ENCODE measurements at regions not wholly inside any gene's neighbourhood (a gene's known extent, or its start where the extent isn't known, plus 50 kb on each side); places are given as distances from the start of the nearest gene placed in this dataset.

- H3K27me3 ChIP-seq (ENCODE audit: control insufficient read depth in 1 of 2, insufficient read depth in 2 of 2, low read length in 2 of 2): no peaks in the 10 kb centered on the region
These were observed 1568.6 kb upstream of the PCDH7 start for GRCh38 chr4:29151584-29151983.

GRCh38 chr4:29153642-29154041, 1566.5 kb upstream of the PCDH7 start:
- peaks cover 0 to 5% of the 10 kb centered on the region in 2 donors for H3K9me3 ChIP-seq (ENCODE audit: control insufficient read depth in 1 of 2, low read length in 2 of 2)
- no peak overlapping the region for H3K9ac ChIP-seq (ENCODE audit: low read depth in 1 of 2, low read length in 2 of 2)
- H3K27ac ChIP-seq (ENCODE audit: low read depth, low read length): no peak overlapping the region
- no peaks in the 10 kb centered on the region for H3K36me3 ChIP-seq (ENCODE audit: control insufficient read depth in 1 of 2, insufficient read depth in 2 of 2, low read length in 2 of 2)
- H3K27me3 ChIP-seq (ENCODE audit: control insufficient read depth in 1 of 2, insufficient read depth in 2 of 2, low read length in 2 of 2): no peaks in the 10 kb centered on the region
- no peak overlapping the region for H3K4me3 ChIP-seq (ENCODE audit: low read depth in 1 of 2, low read length in 2 of 2)
- no peaks in the 10 kb centered on the region for H3K4me1 ChIP-seq (ENCODE audit: control insufficient read depth in 1 of 2, insufficient read depth in 2 of 2, low read length in 2 of 2)

More at GRCh38 chr4:29151584-29151983, 1568.6 kb upstream of the PCDH7 start:
- Histone ChIP-seq H3K36me3 (ENCODE audit: control insufficient read depth in 1 of 2, insufficient read depth in 2 of 2, low read length in 2 of 2) (no peaks in the 10 kb centered on the region), H3K4me1 (ENCODE audit: control insufficient read depth in 1 of 2, insufficient read depth in 2 of 2, low read length in 2 of 2) (no peaks in the 10 kb centered on the region), H3K9ac (ENCODE audit: low read depth in 1 of 2, low read length in 2 of 2) (no peak overlapping the region), H3K4me3 (ENCODE audit: low read depth in 1 of 2, low read length in 2 of 2) (no peak overlapping the region), H3K9me3 (ENCODE audit: control insufficient read depth in 1 of 2, low read length in 2 of 2) (peaks cover 0 to 5% of the 10 kb centered on the region in 2 donors), H3K27ac (ENCODE audit: low read depth, low read length) (no peak overlapping the region)

- Histone ChIP-seq H3K27ac (ENCODE audit: low read depth, low read length) (no peak overlapping the region), H3K9ac (ENCODE audit: low read depth in 1 of 2, low read length in 2 of 2) (no peak overlapping the region), H3K4me1 (ENCODE audit: control insufficient read depth in 1 of 2, insufficient read depth in 2 of 2, low read length in 2 of 2) (no peaks in the 10 kb centered on the region), H3K36me3 (ENCODE audit: control insufficient read depth in 1 of 2, insufficient read depth in 2 of 2, low read length in 2 of 2) (no peaks in the 10 kb centered on the region), H3K27me3 (ENCODE audit: control insufficient read depth in 1 of 2, insufficient read depth in 2 of 2, low read length in 2 of 2) (no peaks in the 10 kb centered on the region), H3K4me3 (ENCODE audit: low read depth in 1 of 2, low read length in 2 of 2) (no peak overlapping the region), H3K9me3 (ENCODE audit: control insufficient read depth in 1 of 2, low read length in 2 of 2) (peaks cover 0 to 10% of the 10 kb centered on the region in 2 donors)
These were observed 1544.9 kb upstream of the PCDH7 start for GRCh38 chr4:29175291-29175690.

GRCh38 chr4:29199025-29199424, 1521.1 kb upstream of the PCDH7 start:
- H3K4me1 ChIP-seq (ENCODE audit: control insufficient read depth in 1 of 2, insufficient read depth in 2 of 2, low read length in 2 of 2): no peaks in the 10 kb centered on the region
- no peaks in the 10 kb centered on the region for H3K9me3 ChIP-seq (ENCODE audit: control insufficient read depth in 1 of 2, low read length in 2 of 2)
- no peaks in the 10 kb centered on the region for H3K36me3 ChIP-seq (ENCODE audit: control insufficient read depth in 1 of 2, insufficient read depth in 2 of 2, low read length in 2 of 2)
- no peak overlapping the region for H3K9ac ChIP-seq (ENCODE audit: low read depth in 1 of 2, low read length in 2 of 2)
- no peaks in the 10 kb centered on the region for H3K27me3 ChIP-seq (ENCODE audit: control insufficient read depth in 1 of 2, insufficient read depth in 2 of 2, low read length in 2 of 2)
- no peak overlapping the region for H3K27ac ChIP-seq (ENCODE audit: low read depth, low read length)
- no peak overlapping the region for H3K4me3 ChIP-seq (ENCODE audit: low read depth in 1 of 2, low read length in 2 of 2)

- no peaks in the 10 kb centered on the region for H3K4me1 ChIP-seq (ENCODE audit: control insufficient read depth in 1 of 2, insufficient read depth in 2 of 2, low read length in 2 of 2)
- H3K9ac ChIP-seq (ENCODE audit: low read depth in 1 of 2, low read length in 2 of 2): no peak overlapping the region
- no peaks in the 10 kb centered on the region for H3K9me3 ChIP-seq (ENCODE audit: control insufficient read depth in 1 of 2, low read length in 2 of 2)
- H3K27ac ChIP-seq (ENCODE audit: low read depth, low read length): no peak overlapping the region
- H3K36me3 ChIP-seq (ENCODE audit: control insufficient read depth in 1 of 2, insufficient read depth in 2 of 2, low read length in 2 of 2): no peaks in the 10 kb centered on the region
- no peak overlapping the region for H3K4me3 ChIP-seq (ENCODE audit: low read depth in 1 of 2, low read length in 2 of 2)
- no peaks in the 10 kb centered on the region for H3K27me3 ChIP-seq (ENCODE audit: control insufficient read depth in 1 of 2, insufficient read depth in 2 of 2, low read length in 2 of 2)
These were observed 1520.7 kb upstream of the PCDH7 start for GRCh38 chr4:29199485-29199884.

DNA sequence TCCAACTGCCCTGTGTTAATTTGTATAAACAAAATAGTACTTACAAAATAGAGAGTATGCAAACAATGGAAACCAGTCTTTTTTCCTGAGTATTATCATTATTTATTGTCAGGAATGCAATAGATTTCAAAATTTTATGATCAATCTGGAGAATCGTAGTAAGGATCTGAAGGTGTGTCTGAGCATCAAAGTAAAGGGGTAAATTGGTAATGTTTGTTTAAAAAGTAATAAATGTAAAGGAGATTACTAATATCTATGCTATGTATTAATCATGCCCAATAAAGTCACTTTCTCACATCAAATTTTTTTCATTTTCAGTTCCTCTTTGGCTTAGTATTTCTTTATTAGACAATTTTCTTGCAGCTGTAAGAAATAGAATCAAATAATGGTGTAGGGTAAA, 1507.1 kb upstream of the PCDH7 start:
- H3K9ac ChIP-seq (ENCODE audit: low read depth in 1 of 2, low read length in 2 of 2): no peak overlapping the region
- no peaks in the 10 kb centered on the region for H3K27me3 ChIP-seq (ENCODE audit: control insufficient read depth in 1 of 2, insufficient read depth in 2 of 2, low read length in 2 of 2)
- peaks cover 0 to 3% of the 10 kb centered on the region in 2 donors for H3K9me3 ChIP-seq (ENCODE audit: control insufficient read depth in 1 of 2, low read length in 2 of 2)
- H3K4me1 ChIP-seq (ENCODE audit: control insufficient read depth in 1 of 2, insufficient read depth in 2 of 2, low read length in 2 of 2): no peaks in the 10 kb centered on the region
- no peak overlapping the region for H3K4me3 ChIP-seq (ENCODE audit: low read depth in 1 of 2, low read length in 2 of 2)
- H3K27ac ChIP-seq (ENCODE audit: low read depth, low read length): no peak overlapping the region
- no peaks in the 10 kb centered on the region for H3K36me3 ChIP-seq (ENCODE audit: control insufficient read depth in 1 of 2, insufficient read depth in 2 of 2, low read length in 2 of 2)

DNA sequence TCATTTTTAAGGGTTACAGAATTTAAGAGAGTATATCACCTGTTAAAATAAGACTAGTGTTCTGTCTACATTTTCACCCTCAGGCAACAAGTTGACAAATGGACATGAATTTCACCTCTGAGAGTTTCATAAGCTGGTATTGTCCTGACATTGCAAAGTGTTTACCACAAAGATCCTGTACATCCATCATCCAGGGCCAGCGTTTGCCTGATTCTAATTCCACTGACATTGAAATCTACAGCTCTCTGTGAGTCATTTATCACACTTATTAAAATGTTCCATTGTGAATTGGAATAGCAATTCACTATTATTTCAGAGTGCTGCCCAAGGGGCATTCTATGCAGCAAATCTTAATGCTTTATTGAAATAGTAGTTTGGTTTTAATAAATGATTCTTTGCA, 1499.4 kb upstream of the PCDH7 start:
- Histone ChIP-seq H3K36me3 (ENCODE audit: control insufficient read depth in 1 of 2, insufficient read depth in 2 of 2, low read length in 2 of 2) (no peaks in the 10 kb centered on the region), H3K27me3 (ENCODE audit: control insufficient read depth in 1 of 2, insufficient read depth in 2 of 2, low read length in 2 of 2) (no peaks in the 10 kb centered on the region), H3K9ac (ENCODE audit: low read depth in 1 of 2, low read length in 2 of 2) (no peak overlapping the region), H3K9me3 (ENCODE audit: control insufficient read depth in 1 of 2, low read length in 2 of 2) (no peaks in the 10 kb centered on the region), H3K4me3 (ENCODE audit: low read depth in 1 of 2, low read length in 2 of 2) (no peak overlapping the region), H3K27ac (ENCODE audit: low read depth, low read length) (no peak overlapping the region), H3K4me1 (ENCODE audit: control insufficient read depth in 1 of 2, insufficient read depth in 2 of 2, low read length in 2 of 2) (no peaks in the 10 kb centered on the region)

DNA sequence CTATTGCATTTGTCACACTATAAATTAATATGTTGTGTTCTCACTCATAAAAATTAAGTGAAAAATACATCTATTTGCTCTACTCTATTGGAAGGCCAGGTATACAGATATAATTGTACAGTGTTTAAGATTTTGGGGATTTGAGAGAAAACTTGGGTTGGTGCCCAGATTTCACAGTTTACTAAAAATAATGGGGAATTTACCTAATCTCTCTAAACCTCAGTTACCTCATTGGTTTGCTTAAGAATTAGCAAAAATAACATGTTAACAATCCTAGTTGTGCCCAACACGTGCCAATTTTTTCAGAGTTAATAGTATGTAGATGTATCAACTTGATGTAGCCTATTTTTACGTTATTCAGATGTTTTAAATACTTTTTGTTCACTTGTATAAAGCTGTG, 1495.3 kb upstream of the PCDH7 start:
- H3K9ac ChIP-seq (ENCODE audit: low read depth in 1 of 2, low read length in 2 of 2): no peak overlapping the region
- H3K27me3 ChIP-seq (ENCODE audit: control insufficient read depth in 1 of 2, insufficient read depth in 2 of 2, low read length in 2 of 2): no peaks in the 10 kb centered on the region
- no peaks in the 10 kb centered on the region for H3K36me3 ChIP-seq (ENCODE audit: control insufficient read depth in 1 of 2, insufficient read depth in 2 of 2, low read length in 2 of 2)
- no peaks in the 10 kb centered on the region for H3K9me3 ChIP-seq (ENCODE audit: control insufficient read depth in 1 of 2, low read length in 2 of 2)
- no peaks in the 10 kb centered on the region for H3K4me1 ChIP-seq (ENCODE audit: control insufficient read depth in 1 of 2, insufficient read depth in 2 of 2, low read length in 2 of 2)
- H3K4me3 ChIP-seq (ENCODE audit: low read depth in 1 of 2, low read length in 2 of 2): no peak overlapping the region
- no peak overlapping the region for H3K27ac ChIP-seq (ENCODE audit: low read depth, low read length)

DNA sequence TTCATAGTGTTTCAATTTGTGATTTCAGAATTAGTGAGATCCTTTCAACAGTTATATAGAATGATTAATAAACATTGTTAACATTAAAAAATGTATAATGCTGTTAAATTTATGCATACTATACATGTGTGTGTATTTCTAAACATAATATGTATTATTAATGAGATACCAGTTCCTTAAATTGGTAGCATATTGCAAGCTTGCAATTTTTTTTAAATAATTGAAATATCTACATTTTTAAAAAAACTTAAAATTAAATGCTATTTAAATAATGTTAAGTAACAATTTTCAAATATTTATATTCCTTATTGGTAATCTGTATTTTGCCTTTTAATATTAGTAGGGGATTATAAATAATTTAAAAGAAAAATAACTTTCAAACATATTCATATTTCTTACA, 1479.5 kb upstream of the PCDH7 start:
- Histone ChIP-seq H3K27ac (ENCODE audit: low read depth, low read length) (no peak overlapping the region), H3K4me3 (ENCODE audit: low read depth in 1 of 2, low read length in 2 of 2) (no peak overlapping the region), H3K9ac (ENCODE audit: low read depth in 1 of 2, low read length in 2 of 2) (no peak overlapping the region), H3K27me3 (ENCODE audit: control insufficient read depth in 1 of 2, insufficient read depth in 2 of 2, low read length in 2 of 2) (no peaks in the 10 kb centered on the region), H3K9me3 (ENCODE audit: control insufficient read depth in 1 of 2, low read length in 2 of 2) (peaks cover 4 to 10% of the 10 kb centered on the region in 2 donors), H3K4me1 (ENCODE audit: control insufficient read depth in 1 of 2, insufficient read depth in 2 of 2, low read length in 2 of 2) (no peaks in the 10 kb centered on the region), H3K36me3 (ENCODE audit: control insufficient read depth in 1 of 2, insufficient read depth in 2 of 2, low read length in 2 of 2) (no peaks in the 10 kb centered on the region)

DNA sequence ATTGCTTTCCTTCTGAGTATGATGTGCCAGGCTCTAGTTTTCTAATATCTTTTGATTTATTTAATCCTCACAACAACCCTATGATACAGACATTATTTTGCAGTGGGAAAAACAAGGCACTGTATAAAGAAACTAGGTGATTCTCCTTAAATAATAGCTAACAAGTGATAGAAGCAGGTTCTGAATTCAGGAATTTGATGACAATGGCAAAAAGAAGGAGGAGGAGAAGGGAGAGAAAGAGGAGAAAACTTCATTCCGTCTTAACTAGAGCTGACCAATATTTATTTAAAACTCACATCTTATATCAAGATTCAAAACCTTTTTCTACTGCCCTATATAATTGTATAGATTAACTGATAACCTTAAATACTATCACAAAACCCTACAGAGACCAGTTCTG, 1477.1 kb upstream of the PCDH7 start:
- Histone ChIP-seq H3K27ac (ENCODE audit: low read depth, low read length) (no peak overlapping the region), H3K36me3 (ENCODE audit: control insufficient read depth in 1 of 2, insufficient read depth in 2 of 2, low read length in 2 of 2) (no peaks in the 10 kb centered on the region), H3K4me1 (ENCODE audit: control insufficient read depth in 1 of 2, insufficient read depth in 2 of 2, low read length in 2 of 2) (no peaks in the 10 kb centered on the region), H3K4me3 (ENCODE audit: low read depth in 1 of 2, low read length in 2 of 2) (no peak overlapping the region), H3K9me3 (ENCODE audit: control insufficient read depth in 1 of 2, low read length in 2 of 2) (peaks cover 4 to 9% of the 10 kb centered on the region in 2 donors), H3K27me3 (ENCODE audit: control insufficient read depth in 1 of 2, insufficient read depth in 2 of 2, low read length in 2 of 2) (no peaks in the 10 kb centered on the region), H3K9ac (ENCODE audit: low read depth in 1 of 2, low read length in 2 of 2) (no peak overlapping the region)

DNA sequence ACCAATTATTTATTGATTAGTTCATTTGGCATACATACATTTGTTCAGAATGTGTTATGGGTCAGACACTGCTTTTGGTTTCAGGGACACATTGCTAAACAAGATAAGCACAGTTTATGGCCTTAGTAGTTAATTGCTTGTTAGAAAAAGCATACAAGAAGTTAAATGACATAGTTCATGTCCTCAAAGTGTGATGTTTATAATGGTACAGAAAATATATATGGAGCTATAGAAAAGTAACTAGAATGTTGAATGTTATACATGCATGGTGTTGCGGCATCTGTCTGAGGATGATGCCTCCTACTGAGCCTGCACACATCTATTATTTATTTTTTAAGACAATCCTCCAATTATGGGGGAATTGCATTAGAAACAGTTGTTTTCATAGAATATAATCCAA, 1476.3 kb upstream of the PCDH7 start:
- no peak overlapping the region for H3K4me3 ChIP-seq (ENCODE audit: low read depth in 1 of 2, low read length in 2 of 2)
- peaks cover 3 to 4% of the 10 kb centered on the region in 2 donors for H3K9me3 ChIP-seq (ENCODE audit: control insufficient read depth in 1 of 2, low read length in 2 of 2)
- no peaks in the 10 kb centered on the region for H3K36me3 ChIP-seq (ENCODE audit: control insufficient read depth in 1 of 2, insufficient read depth in 2 of 2, low read length in 2 of 2)
- H3K27ac ChIP-seq (ENCODE audit: low read depth, low read length): no peak overlapping the region
- no peaks in the 10 kb centered on the region for H3K27me3 ChIP-seq (ENCODE audit: control insufficient read depth in 1 of 2, insufficient read depth in 2 of 2, low read length in 2 of 2)
- H3K9ac ChIP-seq (ENCODE audit: low read depth in 1 of 2, low read length in 2 of 2): no peak overlapping the region
- H3K4me1 ChIP-seq (ENCODE audit: control insufficient read depth in 1 of 2, insufficient read depth in 2 of 2, low read length in 2 of 2): no peaks in the 10 kb centered on the region

Data from duodenal mucosa (tissue), 2 donors.